GM19239 (cell line): ENCODE measurements at regions not wholly inside any gene's neighbourhood (a gene's known extent, or its start where the extent isn't known, plus 50 kb on each side); places are given as distances from the start of the nearest gene placed in this dataset.
"Not testable (repeated sequence)": the region's sequence is repeated elsewhere in the genome, so short reads cannot be mapped to it uniquely, and the experiment has no call there.

ENCODE experiments used
- DNase-seq: peaks from one replicate; pipeline ENCODE4 v3.0.0; 2011; ENCODE audit warnings: low spot score; ENCODE audit not compliant: insufficient read length
- FAIRE-seq: peaks from 2 replicates; lab custom pipeline; 2011; peaks lifted over from hg19 to GRCh38; lab: Jason Lieb, UNC

- DNase-seq, FAIRE-seq: not testable (repeated sequence)
These were observed 134.1 kb upstream of the BOD1L1 start for GRCh38 chr4:13761581-13761980.

- FAIRE-seq (no peak), DNase-seq (no peak)
These were observed 134.6 kb upstream of the BOD1L1 start for GRCh38 chr4:13762130-13762529.

GRCh38 chr4:13763707-13764106 lies 136.2 kb upstream of the BOD1L1 start:
- FAIRE-seq, result no peak

GRCh38 chr4:13765539-13765938 lies 138.0 kb upstream of the BOD1L1 start:
- no peak for FAIRE-seq
- no peak for DNase-seq

More at GRCh38 chr4:13763707-13764106, 136.2 kb upstream of the BOD1L1 start:
- no peak for DNase-seq

GRCh38 chr4:13766761-13767540 lies 139.4 kb upstream of the BOD1L1 start:
- DNase-seq (no peak), FAIRE-seq (no peak)

GRCh38 chr4:13777341-13777740 lies 149.8 kb upstream of the BOD1L1 start:
- no peak for FAIRE-seq
- no peak for DNase-seq

- FAIRE-seq (no peak), DNase-seq (no peak)
These were observed 150.8 kb upstream of the BOD1L1 start for GRCh38 chr4:13778367-13778766.

- no peak for DNase-seq
- no peak for FAIRE-seq
These were observed 154.7 kb upstream of the BOD1L1 start for GRCh38 chr4:13782231-13782630.

- FAIRE-seq, result no peak
These were observed 156.4 kb upstream of the BOD1L1 start for GRCh38 chr4:13783800-13784411.

GRCh38 chr4:13793020-13793710 lies 165.6 kb upstream of the BOD1L1 start:
- DNase-seq (no peak), FAIRE-seq (no peak)

More at GRCh38 chr4:13783800-13784411, 156.4 kb upstream of the BOD1L1 start:
- no peak for DNase-seq

- DNase-seq (no peak), FAIRE-seq (peak; percentile 26)
These were observed 167.5 kb upstream of the BOD1L1 start for GRCh38 chr4:13794819-13795565.

GRCh38 chr4:13797061-13797460 lies 169.5 kb upstream of the BOD1L1 start:
- no peak for DNase-seq
- FAIRE-seq, result no peak

- FAIRE-seq (no peak), DNase-seq (no peak)
These were observed 187.7 kb upstream of the BOD1L1 start for GRCh38 chr4:13815231-13815630.

GRCh38 chr4:13816472-13816871 lies 188.9 kb upstream of the BOD1L1 start:
- DNase-seq (no peak), FAIRE-seq (no peak)

GRCh38 chr4:13821522-13821921 lies 194.0 kb upstream of the BOD1L1 start:
- DNase-seq, result no peak
- FAIRE-seq, result no peak

- FAIRE-seq, result not testable (repeated sequence)
These were observed 198.3 kb upstream of the BOD1L1 start for GRCh38 chr4:13825822-13826221.

GRCh38 chr4:13829457-13829856 lies 201.9 kb upstream of the BOD1L1 start:
- DNase-seq, result no peak
- FAIRE-seq, result no peak

More at GRCh38 chr4:13825822-13826221, 198.3 kb upstream of the BOD1L1 start:
- not testable (repeated sequence) for DNase-seq

- FAIRE-seq, result no peak
- DNase-seq, result no peak
These were observed 202.9 kb upstream of the BOD1L1 start for GRCh38 chr4:13830449-13830848.

- DNase-seq (no peak), FAIRE-seq (no peak)
These were observed 205.8 kb upstream of the BOD1L1 start for GRCh38 chr4:13833171-13833804.
